ENCODE measurements at regions not wholly inside any gene's neighbourhood (a gene's known extent, or its start where the extent isn't known, plus 50 kb on each side); places are given as distances from the start of the nearest gene placed in this dataset.

DNA sequence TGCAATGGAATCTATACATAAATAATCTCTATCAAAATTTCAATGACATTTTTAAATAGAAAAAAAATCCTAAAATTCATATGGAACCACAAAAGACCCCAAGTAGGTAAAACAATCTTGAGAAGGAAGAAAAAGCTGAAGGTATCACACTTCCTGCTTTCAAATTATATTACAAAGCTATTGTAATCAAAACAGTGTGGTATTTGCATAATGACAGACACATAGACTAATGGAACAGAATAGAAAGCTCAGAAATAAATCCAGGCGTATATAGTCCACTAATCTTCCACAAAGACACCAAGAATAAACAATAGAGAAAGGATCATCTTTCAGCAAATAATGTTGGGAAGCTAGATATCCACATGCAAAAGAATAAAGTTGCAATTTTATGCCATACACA lies 699.8 kb upstream of the ID2 start:
- Mint-ChIP-seq H3K4me1 (peaks cover 0 to 4% of the 10 kb centered on the region in 2 experiments; a peak in 1 of 4 replicates), H3K27ac (no peak overlapping the region), H3K4me3 (no peak overlapping the region), H3K9me3 (peaks cover 4 to 7% of the 10 kb centered on the region in 2 experiments), H3K27me3 (ENCODE audit: low read depth) (no peaks in the 10 kb centered on the region; the same call in none of the 2 replicates), H3K36me3 (ENCODE audit: insufficient read depth in 1 of 3, low read depth in 3 of 3) (peaks cover 0 to 6% (median 4%) of the 10 kb centered on the region in 3 experiments; a peak in 3 of 7 replicates)
- Histone ChIP-seq H2AK5ac (ENCODE audit: insufficient read length, low read length) (no peak overlapping the region), H3K27me3 (ENCODE audit: insufficient read depth, low read length) (no peaks in the 10 kb centered on the region), H3K4me2 (ENCODE audit: insufficient read depth, insufficient read length, low read length) (no peak overlapping the region), H3K9me3 (ENCODE audit: control insufficient read depth, low read depth, low read length) (no peaks in the 10 kb centered on the region), H2BK5ac (ENCODE audit: insufficient read length, low read length) (no peak overlapping the region), H2BK12ac (ENCODE audit: insufficient read length, low read depth, low read length) (no peak overlapping the region), H3T11ph (ENCODE audit: low read length) (no peak overlapping the region), H3K23ac (ENCODE audit: insufficient read length, low read depth, low read length) (no peak overlapping the region), H3K56ac (ENCODE audit: insufficient read length, low read depth, low read length) (no peak overlapping the region), H2BK20ac (ENCODE audit: low read depth, low read length, poor library complexity, severe bottlenecking) (no peak overlapping the region), H3K23me2 (ENCODE audit: insufficient read length, low read depth, low read length, poor library complexity, severe bottlenecking) (no peaks in the 10 kb centered on the region), H3K9ac (ENCODE audit: extremely low read depth, insufficient read length, low read length) (no peak overlapping the region), H3K18ac (ENCODE audit: insufficient read length, low read depth, low read length) (no peak overlapping the region), H3K79me2 (ENCODE audit: insufficient read depth, low read length) (no peaks in the 10 kb centered on the region), H3K14ac (ENCODE audit: insufficient read depth, low read length) (no peak overlapping the region), H2BK15ac (ENCODE audit: low read depth, low read length) (no peak overlapping the region), H4K8ac (replicated peaks; ENCODE audit: insufficient read length, low read depth, low read length) (no peak overlapping the region), H4K91ac (ENCODE audit: insufficient read length, low read depth, low read length) (no peak overlapping the region), H4K5ac (ENCODE audit: insufficient read length, low read depth, low read length) (no peak overlapping the region), H2BK120ac (ENCODE audit: low read depth, low read length, poor library complexity, severe bottlenecking) (no peak overlapping the region), H4K20me1 (ENCODE audit: control insufficient read depth, insufficient read depth, insufficient read length) (no peaks in the 10 kb centered on the region), H3K4ac (ENCODE audit: low read depth, low read length) (no peak overlapping the region), H3K27ac (ENCODE audit: insufficient read length, low read depth, low read length) (no peak overlapping the region), H3K4me1 (ENCODE audit: insufficient read depth, low read length) (no peaks in the 10 kb centered on the region), H3K79me1 (ENCODE audit: insufficient read depth, low read depth, low read length, poor library complexity, severe bottlenecking) (no peaks in the 10 kb centered on the region), H2AFZ (ENCODE audit: low read length) (no peak overlapping the region)
- no CpG with 5 or more reads among the region's 1 CpG for WGBS (ENCODE audit: extremely low coverage, insufficient read length, low lambda C conversion rate)
- TF ChIP-seq, protein P1, sequence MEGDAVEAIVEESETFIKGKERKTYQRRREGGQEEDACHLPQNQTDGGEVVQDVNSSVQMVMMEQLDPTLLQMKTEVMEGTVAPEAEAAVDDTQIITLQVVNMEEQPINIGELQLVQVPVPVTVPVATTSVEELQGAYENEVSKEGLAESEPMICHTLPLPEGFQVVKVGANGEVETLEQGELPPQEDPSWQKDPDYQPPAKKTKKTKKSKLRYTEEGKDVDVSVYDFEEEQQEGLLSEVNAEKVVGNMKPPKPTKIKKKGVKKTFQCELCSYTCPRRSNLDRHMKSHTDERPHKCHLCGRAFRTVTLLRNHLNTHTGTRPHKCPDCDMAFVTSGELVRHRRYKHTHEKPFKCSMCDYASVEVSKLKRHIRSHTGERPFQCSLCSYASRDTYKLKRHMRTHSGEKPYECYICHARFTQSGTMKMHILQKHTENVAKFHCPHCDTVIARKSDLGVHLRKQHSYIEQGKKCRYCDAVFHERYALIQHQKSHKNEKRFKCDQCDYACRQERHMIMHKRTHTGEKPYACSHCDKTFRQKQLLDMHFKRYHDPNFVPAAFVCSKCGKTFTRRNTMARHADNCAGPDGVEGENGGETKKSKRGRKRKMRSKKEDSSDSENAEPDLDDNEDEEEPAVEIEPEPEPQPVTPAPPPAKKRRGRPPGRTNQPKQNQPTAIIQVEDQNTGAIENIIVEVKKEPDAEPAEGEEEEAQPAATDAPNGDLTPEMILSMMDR (conservative IDR thresholded peaks at IDR 0.05): no peak
- DNase-seq: no peak

All from H9 (cell line).